Gastroesophageal sphincter (tissue), 4 donors: ENCODE measurements at regions not wholly inside any gene's neighbourhood (a gene's known extent, or its start where the extent isn't known, plus 50 kb on each side); places are given as distances from the start of the nearest gene placed in this dataset.

Source experiments
- ATAC-seq: fragments of 150-250 bp; one replicate; pipeline ENCODE4 v1.9.1; 2016; ENCODE audit warnings: mild to moderate bottlenecking, moderate library complexity
- H3K27ac ChIP-seq, 4 donors: fragments of 200-600 bp; sonication (generic) in 3 of 4; 1 replicate in 3 of 4; 2 replicates in 1 of 4; pipeline ENCODE4 v1.5.1; 2016 to 2019
- H3K27me3 ChIP-seq: fragments of 200-600 bp; sonication (generic); one replicate; pipeline ENCODE4 v1.5.1; 2019
- H3K36me3 ChIP-seq, 2 donors: fragments of 200-600 bp; sonication (generic); one replicate each; pipeline ENCODE4 v1.5.1; 2019; ENCODE audit warnings: control low read depth in 1 of 2
- H3K4me1 ChIP-seq, 3 donors: fragments of 200-600 bp; sonication (generic); 1 replicate in 2 of 3; 2 replicates in 1 of 3; pipeline ENCODE4 v1.5.1; 2016 to 2019; ENCODE audit warnings: control low read depth in 2 of 3
- H3K4me3 ChIP-seq, 2 donors: fragments of 200-600 bp; sonication (generic); one replicate each; pipeline ENCODE4 v1.5.1; 2019; ENCODE audit warnings: mild to moderate bottlenecking in 1 of 2, moderate library complexity in 1 of 2
- H3K9me3 ChIP-seq, 3 donors: fragments of 200-600 bp; sonication (generic); one replicate each; pipeline ENCODE4 v1.5.1; 2017 to 2019; ENCODE audit warnings: control low read depth in 2 of 3
- CTCF ChIP-seq, 4 experiments: fragments of 200-600 bp in 2 of 4; fragments of 450-650 bp in 2 of 4; sonication (generic) in 1 of 4; IDR thresholded peaks; one replicate each; pipeline ENCODE4 v1.5.1; 2017 to 2019; ENCODE audit warnings: antibody characterized with exemption in 4 of 4, mild to moderate bottlenecking in 2 of 4, moderate library complexity in 2 of 4
- EP300 ChIP-seq: sonication (generic); formaldehyde crosslinking; IDR thresholded peaks from one replicate; pipeline ENCODE4 v1.6.1; 2017; ENCODE audit warnings: antibody characterized with exemption, mild to moderate bottlenecking
- POLR2A ChIP-seq, 2 donors: fragments of 450-650 bp; IDR thresholded peaks; one replicate each; pipeline ENCODE4 v1.6.1; 2017; ENCODE audit warnings: antibody characterized with exemption in 2 of 2, mild to moderate bottlenecking in 2 of 2, moderate library complexity in 1 of 2
- POLR2AphosphoS5 ChIP-seq: sonication (generic); formaldehyde crosslinking; IDR thresholded peaks from one replicate; pipeline ENCODE4 v1.6.1; 2017; ENCODE audit warnings: antibody characterized with exemption
- whole genome bisulfite sequencing, 2 donors: methylation state at CpG; one replicate each; pipeline ENCODE4 v1.1.5; 2018; ENCODE audit warnings: low coverage in 1 of 2; 5-methylcytosine and 5-hydroxymethylcytosine counted together

DNA sequence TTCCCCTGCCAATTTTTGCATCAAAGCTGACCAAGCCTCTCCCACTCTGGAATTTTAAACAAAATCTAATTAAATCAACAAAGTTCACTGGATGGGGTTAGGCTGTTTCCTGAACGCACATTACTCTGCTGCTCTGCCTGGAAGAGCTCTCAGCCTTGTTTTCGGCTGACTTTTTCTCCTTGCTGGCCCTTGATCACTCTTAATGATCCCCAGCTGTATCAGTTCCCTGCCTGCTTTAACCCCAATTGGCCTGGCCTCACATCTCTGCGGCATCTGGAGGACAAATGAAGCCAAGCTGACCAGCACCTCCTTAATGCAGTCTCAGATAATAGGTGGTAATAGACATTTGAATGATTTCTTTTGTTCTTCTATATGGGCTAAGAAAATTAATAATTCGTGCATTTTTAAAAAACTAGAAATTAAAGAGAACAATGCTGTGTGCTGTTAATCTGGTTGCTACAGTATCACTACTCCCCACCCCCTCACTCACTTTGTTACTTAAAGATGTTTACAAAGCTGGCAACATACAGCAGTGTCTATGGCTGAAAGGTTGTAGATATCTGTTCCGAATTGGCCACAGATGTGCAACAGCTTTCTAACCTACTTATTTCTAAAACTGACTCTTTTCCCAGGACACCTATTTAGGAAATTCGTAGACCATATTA is 415.2 kb upstream of the KCNH7 start:
- no peak for ATAC-seq
- TF ChIP-seq EP300 (no peak), POLR2A (IDR thresholded peaks at IDR 0.05) (no peak), POLR2AphosphoS5 (no peak), CTCF (IDR thresholded peaks at IDR 0.05) (no peak)
- WGBS, 2 donors = 29 to 39% methylated on average over 3 to 6 of the region's 6 CpGs
- no peak overlapping the region for H3K4me3 ChIP-seq
- H3K27ac ChIP-seq = no peak overlapping the region
- H3K36me3 ChIP-seq = no peaks in the 10 kb centered on the region
- H3K4me1 ChIP-seq = no peaks in the 10 kb centered on the region
- no peaks in the 10 kb centered on the region for H3K27me3 ChIP-seq
- H3K9me3 ChIP-seq = no peaks in the 10 kb centered on the region

DNA sequence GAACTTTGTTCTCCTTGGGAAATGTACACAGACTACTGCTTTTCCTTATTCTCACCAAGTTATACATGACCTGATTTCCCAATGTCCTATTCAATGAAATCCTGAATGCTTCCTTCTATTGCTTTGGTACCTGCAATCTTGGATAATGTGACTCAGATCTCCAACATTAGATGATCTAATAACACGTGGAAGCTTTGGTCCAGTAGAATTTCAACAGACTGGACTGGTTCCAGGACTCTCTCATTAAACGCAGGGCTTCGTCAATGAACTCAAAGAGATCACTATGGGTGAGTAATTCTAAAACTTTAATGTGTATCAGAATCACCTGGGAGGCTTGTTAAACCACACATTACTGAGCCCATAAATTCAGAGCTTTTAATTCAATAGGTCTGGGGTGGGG is 413.6 kb upstream of the KCNH7 start:
- H3K4me3 ChIP-seq = no peak overlapping the region
- no peak overlapping the region for H3K27ac ChIP-seq
- no peak for ATAC-seq
- no peaks in the 10 kb centered on the region for H3K4me1 ChIP-seq
- H3K36me3 ChIP-seq = no peaks in the 10 kb centered on the region
- WGBS, 2 donors = 79 to 100% methylated on average over 3 of the region's 3 CpGs
- H3K27me3 ChIP-seq = no peaks in the 10 kb centered on the region
- TF ChIP-seq EP300 = no peak
- no peak for TF ChIP-seq POLR2A (IDR thresholded peaks at IDR 0.05)
- TF ChIP-seq POLR2AphosphoS5 = no peak
- TF ChIP-seq CTCF (IDR thresholded peaks at IDR 0.05) = no peak
- H3K9me3 ChIP-seq = no peaks in the 10 kb centered on the region

GRCh38 chr2:163248376-163249253 is 410.0 kb upstream of the KCNH7 start:
- no peak for ATAC-seq
- no peaks in the 10 kb centered on the region for H3K9me3 ChIP-seq
- H3K27ac ChIP-seq = no peak overlapping the region
- TF ChIP-seq POLR2AphosphoS5 (no peak), POLR2A (IDR thresholded peaks at IDR 0.05) (no peak), CTCF (IDR thresholded peaks at IDR 0.05) (no peak), EP300 (no peak)
- H3K36me3 ChIP-seq = no peaks in the 10 kb centered on the region
- no peaks in the 10 kb centered on the region for H3K4me1 ChIP-seq
- no peak overlapping the region for H3K4me3 ChIP-seq
- no peaks in the 10 kb centered on the region for H3K27me3 ChIP-seq
- 68 to 78% methylated on average over 5 of the region's 5 CpGs for WGBS, 2 donors

DNA sequence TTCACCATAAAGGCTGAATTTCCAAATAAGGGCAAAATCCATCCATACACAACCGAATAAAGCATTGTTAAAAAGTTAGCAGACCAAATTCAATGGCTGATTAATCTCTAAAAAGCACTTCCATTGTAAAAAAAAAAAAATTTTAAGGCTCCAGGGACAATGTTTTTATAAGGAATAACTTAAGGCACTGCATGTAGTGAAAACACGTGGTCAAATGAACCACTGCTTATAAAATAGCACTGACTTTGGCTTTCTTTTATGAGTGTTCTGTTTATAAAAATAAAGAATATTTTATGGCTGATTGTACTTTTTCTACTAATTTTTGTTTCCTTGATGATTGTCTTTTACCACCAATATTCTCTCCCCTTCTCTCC is 409.3 kb upstream of the KCNH7 start:
- no peaks in the 10 kb centered on the region for H3K9me3 ChIP-seq
- 30 to 48% methylated on average over 2 of the region's 2 CpGs for WGBS, 2 donors
- no peaks in the 10 kb centered on the region for H3K36me3 ChIP-seq
- no peaks in the 10 kb centered on the region for H3K4me1 ChIP-seq
- H3K27me3 ChIP-seq = no peaks in the 10 kb centered on the region
- no peak overlapping the region for H3K4me3 ChIP-seq
- no peak overlapping the region for H3K27ac ChIP-seq
- TF ChIP-seq EP300 (no peak), POLR2A (IDR thresholded peaks at IDR 0.05) (no peak), CTCF (IDR thresholded peaks at IDR 0.05) (no peak), POLR2AphosphoS5 (no peak)
- no peak for ATAC-seq
